HCT116 (cell line): ENCODE measurements at regions not wholly inside any gene's neighbourhood (a gene's known extent, or its start where the extent isn't known, plus 50 kb on each side); places are given as distances from the start of the nearest gene placed in this dataset.

Experiments used
- ATAC-seq: fragments of 200-7000 bp; cut with Tn5 transposase; 2 replicates; pipeline ENCODE4 v1.9.1; 2020; ENCODE audit warnings: mild to moderate bottlenecking, moderate library complexity
- BruUV-seq: library from RNA; stranded (reverse); fragments of 400-500 nt; replicated peaks from 2 replicates; lab custom pipeline; 2021; lab: Mats Ljungman, UMichigan
- CTCF ChIA-PET: fragments of 300-600 bp; sonication (Branson Sonifier 250); formaldehyde crosslinking; loops from one replicate; lab custom pipeline; 2021; ENCODE audit warnings: antibody characterized with exemption; lab: Charles Lee
- POLR2A ChIA-PET: fragments of 300-600, 350-600 bp; sonication (Branson Sonifier 250); formaldehyde crosslinking; loops from one replicate; lab custom pipeline; 2021; ENCODE audit warnings: antibody characterized with exemption; lab: Charles Lee
- RAD21 ChIA-PET, 2 experiments: fragments of 300-600 bp; sonication (Branson Sonifier 250); formaldehyde crosslinking; loops; one replicate each; lab custom pipeline; 2023; ENCODE audit warnings: low total read pairs in 2 of 2; ENCODE audit not compliant: uncharacterized antibody in 2 of 2, unreplicated experiment in 2 of 2, low non-redundant PET in 1 of 2; lab: Charles Lee
- DNase-seq: peaks from one replicate; pipeline ENCODE4 v3.0.0-alpha.2; 2010; ENCODE audit warnings: low read depth, low spot score
- H2AFZ ChIP-seq: fragments of 200-600 bp; shearing (Covaris generic), sonication (generic); 2 replicates; pipeline ENCODE4 v1.6.1; 2017; ENCODE audit warnings: low read depth, mixed run types, mixed read lengths, antibody characterized with exemption, low read length; ENCODE audit not compliant: poor library complexity, severe bottlenecking
- H3K27ac ChIP-seq: 2 replicates; pipeline ENCODE4 v1.5.1; 2012; ENCODE audit warnings: low read depth, low read length
- H3K27me3 ChIP-seq: fragments of 200-600 bp; sonication (generic); 2 replicates; pipeline ENCODE4 v1.6.1; 2016; ENCODE audit warnings: mixed run types, low read length, mixed read lengths; ENCODE audit not compliant: insufficient read depth
- H3K36me3 ChIP-seq, 2 experiments: fragments of 200-500 bp in 1 of 2; fragments of 200-600 bp in 1 of 2; sonication (Bioruptor generic) in 1 of 2; sonication (generic) in 1 of 2; 2 replicates each; pipeline versions ENCODE4 v1.5.1 to v1.6.1; 2014 to 2016; ENCODE audit warnings: low read length in 2 of 2, inconsistent platforms in 1 of 2, mixed read lengths in 1 of 2, mixed run types in 1 of 2; ENCODE audit not compliant: insufficient read depth in 2 of 2, control insufficient read depth in 1 of 2
- H3K4me1 ChIP-seq, 2 experiments: fragments of 200-600 bp in 1 of 2; sonication (generic) in 1 of 2; 2 replicates each; pipeline versions ENCODE4 v1.5.1 to v1.6.1; 2012 to 2017; ENCODE audit warnings: low read length in 2 of 2, inconsistent platforms in 1 of 2, mild to moderate bottlenecking in 1 of 2, mixed read lengths in 1 of 2, mixed run types in 1 of 2, moderate library complexity in 1 of 2; ENCODE audit not compliant: insufficient read depth in 2 of 2, control insufficient read depth in 1 of 2
- H3K4me2 ChIP-seq: fragments of 200-600 bp; sonication (generic); 2 replicates; pipeline ENCODE4 v1.6.1; 2017; ENCODE audit warnings: mixed run types, low read length, mixed read lengths
- H3K4me3 ChIP-seq, 2 experiments: fragments of 200-600 bp in 1 of 2; sonication (generic) in 1 of 2; replicated peaks in 1 of 2; 2 replicates each; pipeline ENCODE4 v1.5.1; 2011 to 2016; ENCODE audit warnings: low read length in 2 of 2, control low read depth in 1 of 2, low read depth in 1 of 2, mild to moderate bottlenecking in 1 of 2, mixed read lengths in 1 of 2, mixed run types in 1 of 2
- H3K79me2 ChIP-seq: fragments of 200-600 bp; sonication (generic); 2 replicates; pipeline ENCODE4 v1.6.1; 2017; ENCODE audit warnings: mild to moderate bottlenecking, mixed run types, low read length, moderate library complexity, mixed read lengths; ENCODE audit not compliant: insufficient read depth
- H3K9ac ChIP-seq: fragments of 200-600 bp; sonication (generic); 2 replicates; pipeline ENCODE4 v1.6.1; 2016; ENCODE audit warnings: low read length, mixed read lengths
- H3K9me2 ChIP-seq: fragments of 200-600 bp; sonication (generic), shearing (Covaris generic); 2 replicates; pipeline ENCODE4 v1.6.1; 2017; ENCODE audit warnings: mixed run types, mild to moderate bottlenecking, moderate library complexity; ENCODE audit not compliant: insufficient read depth
- H3K9me3 ChIP-seq, 2 experiments: fragments of 200-500 bp in 1 of 2; fragments of 200-600 bp in 1 of 2; sonication (Bioruptor generic) in 1 of 2; sonication (generic) in 1 of 2; 2 replicates each; pipeline ENCODE4 v1.6.1; 2014 to 2017; ENCODE audit warnings: low read length in 2 of 2, mixed read lengths in 2 of 2, inconsistent platforms in 1 of 2, low read depth in 1 of 2, mild to moderate bottlenecking in 1 of 2, mixed run types in 1 of 2, moderate library complexity in 1 of 2; ENCODE audit not compliant: control insufficient read depth in 1 of 2, insufficient read depth in 1 of 2
- H4K20me1 ChIP-seq: fragments of 200-600 bp; sonication (generic), shearing (Covaris generic); 2 replicates; pipeline ENCODE4 v1.6.1; 2017; ENCODE audit warnings: mixed run types, mild to moderate bottlenecking, moderate library complexity; ENCODE audit not compliant: insufficient read depth
- ATF3 ChIP-seq: IDR thresholded peaks from 2 replicates; pipeline ENCODE4 v1.6.1; 2012
- CBX3 ChIP-seq: IDR thresholded peaks from 2 replicates; pipeline ENCODE4 v1.6.1; 2012; ENCODE audit warnings: low read depth
- EGR1 ChIP-seq: IDR thresholded peaks from 2 replicates; pipeline ENCODE4 v1.6.1; 2012; ENCODE audit warnings: low read depth
- EZH2 ChIP-seq: fragments of 200-600 bp; sonication (generic); IDR thresholded peaks from 2 replicates; pipeline ENCODE4 v1.6.1; 2017; ENCODE audit warnings: antibody characterized with exemption, mixed run types
- FOSL1 ChIP-seq: IDR thresholded peaks from 2 replicates; pipeline ENCODE4 v1.6.1; 2012; ENCODE audit warnings: low read depth
- JUND ChIP-seq: IDR thresholded peaks from 2 replicates; pipeline ENCODE4 v1.6.1; 2012
- MAX ChIP-seq: IDR thresholded peaks from 2 replicates; pipeline ENCODE4 v1.6.1; 2012
- POLR2AphosphoS5 ChIP-seq: IDR thresholded peaks from 2 replicates; pipeline ENCODE4 v1.6.1; 2011; ENCODE audit warnings: mild to moderate bottlenecking, low read depth, low read length, moderate library complexity
- REST ChIP-seq: IDR thresholded peaks from 2 replicates; pipeline ENCODE4 v1.6.1; 2012; ENCODE audit warnings: low read depth
- SIN3A ChIP-seq: IDR thresholded peaks from 2 replicates; pipeline ENCODE4 v1.6.1; 2012; ENCODE audit warnings: low read depth
- SP1 ChIP-seq: IDR thresholded peaks from 2 replicates; pipeline ENCODE4 v1.6.1; 2012; ENCODE audit warnings: low read depth
- SRF ChIP-seq: IDR thresholded peaks from 2 replicates; pipeline ENCODE4 v1.6.1; 2012; ENCODE audit warnings: low read depth
- ZBTB33 ChIP-seq: IDR thresholded peaks from 2 replicates; pipeline ENCODE4 v1.6.1; 2011; ENCODE audit warnings: mild to moderate bottlenecking, low read length, moderate library complexity; ENCODE audit not compliant: insufficient replicate concordance; ENCODE audit errors: extremely low read depth
- ZFX ChIP-seq: fragments of 450-650 bp; IDR thresholded peaks from 2 replicates; pipeline ENCODE4 v1.6.1; 2017
- intact Hi-C: fragments of 100-400 bp; cut with micrococcal nuclease; formaldehyde crosslinking; loops from 2 replicates; pipeline ENCODE4 v1.10.0; 2022

- H3K27me3 ChIP-seq: no peaks in the 10 kb centered on the region
- intact Hi-C loops: no loop called here
- no peak overlapping the region for H3K4me3 ChIP-seq
- H3K9me2 ChIP-seq: no peaks in the 10 kb centered on the region
- CTCF ChIA-PET: no interaction called here
- H3K9ac ChIP-seq: no peak overlapping the region
- no peak for TF ChIP-seq ZBTB33
- no peak for TF ChIP-seq SP1
- TF ChIP-seq ATF3: no peak
- TF ChIP-seq POLR2AphosphoS5: no peak
- TF ChIP-seq SIN3A: no peak
- TF ChIP-seq EZH2: no peak
- no peak for TF ChIP-seq CBX3
- TF ChIP-seq, all 23 proteins: peak for 0
- Histone ChIP-seq H3K36me3 (0 out of 4 replicates have a peak, but pooled peaks cover 0 to 5% of the 10 kb centered on the region in 2 experiments), H3K4me2 (no peak overlapping the region), H3K4me1 (peaks cover 0 to 4% of the 10 kb centered on the region in 2 experiments; a peak in 1 of 4 replicates), H2AFZ (no peak overlapping the region), H3K79me2 (no peaks in the 10 kb centered on the region), H3K9me3 (peaks cover 0 to 5% of the 10 kb centered on the region in 2 experiments; a peak in 1 of 4 replicates), H3K27ac (no peak overlapping the region), H4K20me1 (no peaks in the 10 kb centered on the region)
- POLR2A ChIA-PET: no interaction called here
- no TSS peak for BruUV-seq
- RAD21 ChIA-PET: no interaction called here
- DNase-seq: no peak
- ATAC-seq: no peak
Observed at GRCh38 chr4:74567981-74568380, 123.0 kb downstream of the AREG start.

- no peaks in the 10 kb centered on the region for H3K27me3 ChIP-seq
- no peaks in the 10 kb centered on the region for H4K20me1 ChIP-seq
- no peak overlapping the region for H3K27ac ChIP-seq
- POLR2A ChIA-PET: no interaction called here
- CTCF ChIA-PET: no interaction called here
- peaks cover 0 to 4% of the 10 kb centered on the region in 2 experiments; a peak in 1 of 4 replicates for H3K4me1 ChIP-seq
- 0 out of 4 replicates have a peak, but pooled peaks cover 0 to 5% of the 10 kb centered on the region in 2 experiments for H3K36me3 ChIP-seq
- no peaks in the 10 kb centered on the region for H3K79me2 ChIP-seq
- DNase-seq (no peak), ATAC-seq (no peak)
- H3K4me3 ChIP-seq: no peak overlapping the region
- H3K9ac ChIP-seq: no peak overlapping the region
- H3K9me2 ChIP-seq: no peaks in the 10 kb centered on the region
- peaks cover 0 to 5% of the 10 kb centered on the region in 2 experiments; a peak in 1 of 4 replicates for H3K9me3 ChIP-seq
- H2AFZ ChIP-seq: no peak overlapping the region
- no TSS peak for BruUV-seq
- TF ChIP-seq JUND: no peak
- no peak for TF ChIP-seq SRF
- no peak for TF ChIP-seq MAX
- no peak for TF ChIP-seq SIN3A
- TF ChIP-seq EGR1: no peak
- TF ChIP-seq FOSL1: no peak
- no peak for TF ChIP-seq EZH2
- no peak for TF ChIP-seq ATF3
- no peak for TF ChIP-seq ZFX
- no peak for TF ChIP-seq REST
- H3K4me2 ChIP-seq: no peak overlapping the region
- intact Hi-C loops: no loop called here
- RAD21 ChIA-PET: no interaction called here
Observed at GRCh38 chr4:74570095-74570494, 125.2 kb downstream of the AREG start.
